Breast epithelium (tissue), 4 donors: ENCODE measurements at regions not wholly inside any gene's neighbourhood (a gene's known extent, or its start where the extent isn't known, plus 50 kb on each side); places are given as distances from the start of the nearest gene placed in this dataset.

ENCODE experiments used
- DNase-seq, 2 donors: peaks; one replicate each; pipeline ENCODE4 v3.0.0-alpha.2; 2019; ENCODE audit warnings: low spot score in 2 of 2
- H3K27ac ChIP-seq, 2 donors: fragments of 200-600 bp; sonication (generic) in 1 of 2; one replicate each; pipeline ENCODE4 v1.5.1; 2016 to 2019; ENCODE audit warnings: mild to moderate bottlenecking in 1 of 2
- H3K27me3 ChIP-seq, 2 donors: fragments of 200-600 bp; sonication (generic) in 1 of 2; one replicate each; pipeline versions ENCODE4 v1.5.1 to v1.6.0; 2017 to 2019; ENCODE audit warnings: control low read depth in 1 of 2, mild to moderate bottlenecking in 1 of 2
- H3K36me3 ChIP-seq: fragments of 200-600 bp; one replicate; pipeline ENCODE4 v1.5.1; 2019
- H3K4me1 ChIP-seq, 2 donors: fragments of 200-600 bp; sonication (generic); one replicate each; pipeline ENCODE4 v1.5.1; 2016 to 2019; ENCODE audit warnings: control low read depth in 1 of 2
- H3K4me3 ChIP-seq, 3 donors: fragments of 200-600 bp; sonication (generic); 1 replicate in 2 of 3; 2 replicates in 1 of 3; pipeline ENCODE4 v1.5.1; 2016 to 2019; ENCODE audit warnings: mild to moderate bottlenecking in 3 of 3, moderate library complexity in 2 of 3
- H3K9me3 ChIP-seq, 2 donors: fragments of 200-600 bp; sonication (generic) in 1 of 2; one replicate each; pipeline ENCODE4 v1.5.1; 2016 to 2019; ENCODE audit warnings: control low read depth in 1 of 2
- POLR2A ChIP-seq: fragments of 450-650 bp; IDR thresholded peaks from one replicate; pipeline ENCODE4 v1.6.1; 2016; ENCODE audit warnings: antibody characterized with exemption, mild to moderate bottlenecking, moderate library complexity
- POLR2AphosphoS5 ChIP-seq, 3 donors: sonication (generic); formaldehyde crosslinking; IDR thresholded peaks; one replicate each; pipeline ENCODE4 v1.6.1; 2017; ENCODE audit warnings: antibody characterized with exemption in 3 of 3
- intact Hi-C: fragments of 100-400 bp; cut with DNase I; formaldehyde crosslinking; loops from one replicate; pipeline ENCODE4 v1.15.1; 2023; ENCODE audit warnings: low total_unique reads
- TF ChIP-seq, protein P1 (sequence below), 3 donors: fragments of 450-650 bp; IDR thresholded peaks; one replicate each; pipeline ENCODE4 v1.5.1; 2016 to 2017; ENCODE audit warnings: antibody characterized with exemption in 3 of 3, mild to moderate bottlenecking in 3 of 3, moderate library complexity in 3 of 3

DNA sequence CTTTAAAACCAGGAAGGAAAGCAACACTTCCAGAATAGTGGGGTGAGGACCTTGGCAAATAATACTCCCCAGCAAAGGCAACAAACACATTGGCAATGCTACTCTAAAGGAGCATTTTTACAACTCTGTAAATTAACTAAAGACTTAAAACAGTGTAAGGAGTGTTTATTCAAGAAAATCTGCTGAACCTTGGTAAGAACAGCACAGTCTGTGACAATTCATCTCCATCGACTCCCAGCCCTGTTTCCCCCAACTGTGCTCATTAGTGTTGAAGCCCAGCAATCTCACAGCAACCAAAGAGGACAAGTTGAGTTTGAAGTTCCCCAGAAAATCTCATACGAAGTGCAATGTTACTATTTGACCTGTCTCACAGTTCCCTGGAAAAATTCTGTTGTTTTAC lies 884.9 kb downstream of the C6orf118 start:
- intact Hi-C loops = loop anchor here (5.0 kb wide), 1 partner anchor 187 kb away; no protein-coding TSS in a partner anchor
- Histone ChIP-seq H3K9me3 (peaks cover 8 to 33% of the 10 kb centered on the region in 2 donors), H3K4me3 (no peak overlapping the region), H3K36me3 (no peaks in the 10 kb centered on the region), H3K27ac (no peak overlapping the region), H3K27me3 (no peaks in the 10 kb centered on the region), H3K4me1 (no peaks in the 10 kb centered on the region)
- TF ChIP-seq POLR2A (no peak), POLR2AphosphoS5 (IDR thresholded peaks at IDR 0.05) (no peak)
- TF ChIP-seq, protein P1, sequence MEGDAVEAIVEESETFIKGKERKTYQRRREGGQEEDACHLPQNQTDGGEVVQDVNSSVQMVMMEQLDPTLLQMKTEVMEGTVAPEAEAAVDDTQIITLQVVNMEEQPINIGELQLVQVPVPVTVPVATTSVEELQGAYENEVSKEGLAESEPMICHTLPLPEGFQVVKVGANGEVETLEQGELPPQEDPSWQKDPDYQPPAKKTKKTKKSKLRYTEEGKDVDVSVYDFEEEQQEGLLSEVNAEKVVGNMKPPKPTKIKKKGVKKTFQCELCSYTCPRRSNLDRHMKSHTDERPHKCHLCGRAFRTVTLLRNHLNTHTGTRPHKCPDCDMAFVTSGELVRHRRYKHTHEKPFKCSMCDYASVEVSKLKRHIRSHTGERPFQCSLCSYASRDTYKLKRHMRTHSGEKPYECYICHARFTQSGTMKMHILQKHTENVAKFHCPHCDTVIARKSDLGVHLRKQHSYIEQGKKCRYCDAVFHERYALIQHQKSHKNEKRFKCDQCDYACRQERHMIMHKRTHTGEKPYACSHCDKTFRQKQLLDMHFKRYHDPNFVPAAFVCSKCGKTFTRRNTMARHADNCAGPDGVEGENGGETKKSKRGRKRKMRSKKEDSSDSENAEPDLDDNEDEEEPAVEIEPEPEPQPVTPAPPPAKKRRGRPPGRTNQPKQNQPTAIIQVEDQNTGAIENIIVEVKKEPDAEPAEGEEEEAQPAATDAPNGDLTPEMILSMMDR (IDR thresholded peaks at IDR 0.05) = no peak
- no peak for DNase-seq

DNA sequence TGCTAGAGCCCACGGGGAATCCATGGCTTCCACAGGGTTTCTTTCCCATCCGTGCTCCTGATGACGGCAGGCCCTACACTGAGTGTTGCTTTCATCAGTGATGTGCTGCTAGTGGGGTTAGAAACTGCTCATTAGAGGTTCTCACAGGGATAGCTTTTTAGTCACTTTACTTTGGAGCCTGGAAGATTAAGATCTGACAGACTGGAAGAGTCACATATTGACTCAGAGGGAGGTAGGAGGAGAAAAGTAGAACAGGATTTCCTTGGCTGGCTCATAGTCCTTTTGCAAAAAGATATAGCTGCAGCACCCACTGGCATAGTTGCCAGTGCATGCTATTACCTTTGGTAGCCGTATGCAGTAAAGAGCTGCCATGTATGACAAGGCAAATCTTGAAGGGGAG lies 890.3 kb downstream of the C6orf118 start:
- intact Hi-C loops = no loop called here
- Histone ChIP-seq H3K27ac (no peak overlapping the region), H3K4me1 (no peaks in the 10 kb centered on the region), H3K9me3 (peaks cover 8 to 26% of the 10 kb centered on the region in 2 donors), H3K36me3 (no peaks in the 10 kb centered on the region), H3K4me3 (no peak overlapping the region), H3K27me3 (no peaks in the 10 kb centered on the region)
- TF ChIP-seq, protein P1 (IDR thresholded peaks at IDR 0.05) = no peak
- TF ChIP-seq POLR2A (no peak), POLR2AphosphoS5 (IDR thresholded peaks at IDR 0.05) (no peak)
- no peak for DNase-seq

DNA sequence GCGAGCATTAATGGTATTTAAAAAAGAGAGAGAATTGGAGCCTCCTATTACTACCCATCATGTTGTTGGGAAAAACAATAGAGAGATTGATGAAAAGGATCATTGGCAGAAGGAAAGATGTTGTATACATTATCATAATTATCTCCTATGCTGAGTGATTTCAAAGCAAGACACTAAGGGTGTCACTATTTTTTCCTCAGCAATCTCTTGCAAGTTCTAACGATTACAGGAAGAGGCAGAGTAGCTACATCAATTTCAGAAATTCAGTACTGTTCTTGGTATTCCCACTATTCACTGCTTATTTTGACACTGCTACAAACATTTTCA lies 891.2 kb downstream of the C6orf118 start:
- intact Hi-C loops = no loop called here
- no peaks in the 10 kb centered on the region for H3K27me3 ChIP-seq
- TF ChIP-seq, protein P1 (IDR thresholded peaks at IDR 0.05) = no peak
- TF ChIP-seq POLR2A (no peak), POLR2AphosphoS5 (IDR thresholded peaks at IDR 0.05) (no peak)

DNA sequence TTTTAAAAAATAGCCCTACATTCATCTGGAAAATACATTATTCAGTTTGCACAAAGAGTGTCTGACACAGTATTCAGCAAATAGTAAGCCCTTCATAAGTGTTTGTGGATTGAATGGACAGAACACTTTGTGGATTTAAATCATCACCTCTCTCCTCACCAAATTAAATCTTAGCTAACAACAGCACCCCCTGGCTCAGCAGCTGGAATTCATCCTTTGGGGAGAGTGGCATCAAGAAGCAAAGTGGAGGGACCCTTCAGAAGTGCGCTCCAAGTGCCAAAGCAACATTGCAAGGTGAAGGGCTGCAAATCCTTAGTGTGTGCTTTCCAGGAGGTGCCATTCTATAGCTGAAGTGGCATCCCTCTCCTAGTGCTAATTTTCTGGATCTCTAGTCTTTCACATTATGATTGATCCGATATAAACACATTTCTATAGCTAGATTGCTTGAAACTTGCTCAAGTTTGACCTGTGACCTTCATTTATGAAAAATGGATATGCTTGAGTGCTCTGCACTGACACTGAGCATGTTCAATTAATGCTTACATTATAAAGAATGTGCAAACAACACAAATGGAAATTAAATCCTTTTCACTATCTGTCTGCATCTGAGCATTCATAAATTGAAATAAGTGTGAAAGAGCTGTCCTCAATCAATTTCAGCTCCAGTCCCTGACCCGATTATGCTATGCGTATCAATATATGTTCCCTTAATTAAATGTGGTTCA lies 891.7 kb downstream of the C6orf118 start:
- no peak for DNase-seq
- TF ChIP-seq, protein P1 (IDR thresholded peaks at IDR 0.05) = no peak
- TF ChIP-seq POLR2A = no peak
- Histone ChIP-seq H3K27me3 (no peaks in the 10 kb centered on the region), H3K4me3 (no peak overlapping the region), H3K27ac (no peak overlapping the region), H3K9me3 (peaks cover 8 to 19% of the 10 kb centered on the region in 2 donors), H3K4me1 (no peaks in the 10 kb centered on the region), H3K36me3 (no peaks in the 10 kb centered on the region)
- intact Hi-C loops = no loop called here

More for the DNA sequence above, 891.2 kb downstream of the C6orf118 start:
- peaks cover 8 to 24% of the 10 kb centered on the region in 2 donors for H3K9me3 ChIP-seq
- H3K4me3 ChIP-seq = no peak overlapping the region
- H3K36me3 ChIP-seq = no peaks in the 10 kb centered on the region
- no peak for DNase-seq
- H3K4me1 ChIP-seq = no peaks in the 10 kb centered on the region
- no peak overlapping the region for H3K27ac ChIP-seq

DNA sequence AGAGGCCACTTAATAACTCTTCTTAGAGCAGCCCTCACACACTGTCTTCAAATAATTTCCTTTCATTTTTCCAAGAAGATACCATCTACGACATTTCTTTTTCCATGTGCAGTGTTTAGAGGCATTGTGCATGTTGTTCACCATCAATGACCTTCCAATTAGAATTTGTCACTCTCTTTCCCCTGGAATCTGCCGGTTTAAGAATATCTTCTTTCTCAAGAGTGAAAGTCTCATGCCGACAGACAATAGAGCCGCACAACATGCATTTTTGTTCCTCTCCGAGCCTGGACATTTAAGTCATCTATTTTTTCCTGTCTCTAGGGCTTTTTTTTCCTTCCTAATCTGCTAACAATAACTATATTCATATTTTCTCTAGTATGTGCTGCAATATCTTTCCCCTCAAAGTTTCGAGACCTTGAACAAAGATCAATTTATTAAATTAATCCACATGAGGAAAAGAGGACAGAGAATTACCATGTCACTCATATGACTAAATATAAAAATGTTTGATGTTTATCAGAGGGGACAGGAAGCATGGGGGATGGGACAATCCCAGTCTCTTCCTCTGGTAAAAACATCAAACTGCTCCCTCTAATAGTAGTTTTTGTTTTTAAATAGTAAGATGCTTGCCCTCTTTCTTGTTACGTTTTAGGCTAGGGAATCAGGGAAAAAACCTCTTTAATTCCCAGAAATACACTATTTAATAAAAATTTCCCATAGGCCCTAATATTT lies 893.4 kb downstream of the C6orf118 start:
- peak overlapping the region in 2 of 3 donors; percentile 0 to 48 for H3K4me3 ChIP-seq
- intact Hi-C loops = no loop called here
- H3K4me1 ChIP-seq = no peaks in the 10 kb centered on the region
- no peak for TF ChIP-seq POLR2AphosphoS5 (IDR thresholded peaks at IDR 0.05)
- TF ChIP-seq, protein P1 (IDR thresholded peaks at IDR 0.05) = no peak
- no peak for TF ChIP-seq POLR2A
- no peaks in the 10 kb centered on the region for H3K27me3 ChIP-seq
- peak overlapping the region in 1 of 2 donors; percentile 40 for H3K27ac ChIP-seq
- H3K36me3 ChIP-seq = no peaks in the 10 kb centered on the region
- peaks cover 0 to 2% of the 10 kb centered on the region in 2 donors for H3K9me3 ChIP-seq
- DNase-seq = no peak
